Adrenal gland (tissue), 5 donors: ENCODE measurements at regions not wholly inside any gene's neighbourhood (a gene's known extent, or its start where the extent isn't known, plus 50 kb on each side); places are given as distances from the start of the nearest gene placed in this dataset.

Experiments
- CTCF ChIP-seq, 6 experiments: fragments of 450-650 bp in 4 of 6; fragments of 200-600 bp in 2 of 6; sonication (generic) in 1 of 6; IDR thresholded peaks; 1 replicate in 5 of 6; 2 replicates in 1 of 6; pipeline versions ENCODE4 v1.5.1 to v1.8.0; 2016 to 2021; ENCODE audit warnings: antibody characterized with exemption in 6 of 6, mild to moderate bottlenecking in 2 of 6, moderate library complexity in 1 of 6
- POLR2A ChIP-seq, 2 donors: fragments of 450-650 bp; IDR thresholded peaks; one replicate each; pipeline ENCODE4 v1.6.1; 2017; ENCODE audit warnings: antibody characterized with exemption in 2 of 2, mild to moderate bottlenecking in 2 of 2, moderate library complexity in 1 of 2
- donor health status: DM: no; HTN: no; CAD: no.

GRCh38 chr5:58228896-58229295 lies 231.0 kb downstream of the PLK2 start:
- TF ChIP-seq CTCF (IDR thresholded peaks at IDR 0.05) = no peak
- TF ChIP-seq POLR2A (IDR thresholded peaks at IDR 0.05) = no peak
